Liver (tissue), 8 donors: ENCODE measurements at regions not wholly inside any gene's neighbourhood (a gene's known extent, or its start where the extent isn't known, plus 50 kb on each side); places are given as distances from the start of the nearest gene placed in this dataset.

Experiments
- DNase-seq: peaks from one replicate; pipeline ENCODE4 v3.0.0-alpha.2; 2017; ENCODE audit warnings: low spot score
- H3K27ac ChIP-seq, 2 donors: one replicate each; pipeline ENCODE4 v1.7.0; 2013; ENCODE audit warnings: inconsistent platforms in 2 of 2, low read length in 2 of 2, control low read depth in 1 of 2, low read depth in 1 of 2, mild to moderate bottlenecking in 1 of 2
- H3K27me3 ChIP-seq, 4 donors: one replicate each; pipeline versions ENCODE4 v1.6.1 to v1.7.0; 2013; ENCODE audit warnings: low read length in 3 of 4, inconsistent platforms in 1 of 4, mild to moderate bottlenecking in 1 of 4, moderate library complexity in 1 of 4; ENCODE audit not compliant: control insufficient read depth in 4 of 4, insufficient read depth in 4 of 4
- H3K36me3 ChIP-seq, 4 donors: one replicate each; pipeline versions ENCODE4 v1.6.1 to v1.7.0; 2013; ENCODE audit warnings: low read length in 3 of 4, mild to moderate bottlenecking in 3 of 4, low read depth in 1 of 4, moderate library complexity in 1 of 4; ENCODE audit not compliant: control insufficient read depth in 4 of 4, insufficient read depth in 3 of 4
- H3K4me1 ChIP-seq, 4 donors: one replicate each; pipeline versions ENCODE4 v1.6.1 to v1.7.0; 2013; ENCODE audit warnings: low read length in 3 of 4, mild to moderate bottlenecking in 3 of 4, moderate library complexity in 1 of 4; ENCODE audit not compliant: control insufficient read depth in 4 of 4, insufficient read depth in 4 of 4
- H3K4me3 ChIP-seq, 3 donors: one replicate each; pipeline versions ENCODE4 v1.6.1 to v1.7.0; 2013; ENCODE audit warnings: low read length in 3 of 3, control low read depth in 1 of 3, low read depth in 1 of 3, mild to moderate bottlenecking in 1 of 3
- H3K9ac ChIP-seq, 2 donors: one replicate each; pipeline ENCODE4 v1.7.0; 2013; ENCODE audit warnings: low read length in 2 of 2, mild to moderate bottlenecking in 2 of 2, moderate library complexity in 2 of 2, control low read depth in 1 of 2, low read depth in 1 of 2
- H3K9me3 ChIP-seq, 4 donors: one replicate each; pipeline versions ENCODE4 v1.6.1 to v1.7.0; 2013; ENCODE audit warnings: low read length in 3 of 4; ENCODE audit not compliant: control insufficient read depth in 4 of 4
- EGR1 ChIP-seq, 2 donors: IDR thresholded peaks; 2 replicates each; pipeline ENCODE4 v1.6.1; 2016 to 2018; ENCODE audit warnings: antibody characterized with exemption in 2 of 2, low read depth in 2 of 2
- FOXA1 ChIP-seq: IDR thresholded peaks from 2 replicates; pipeline ENCODE4 v1.6.1; 2016; ENCODE audit warnings: antibody characterized with exemption
- FOXA2 ChIP-seq: IDR thresholded peaks from 2 replicates; pipeline ENCODE4 v1.6.1; 2016; ENCODE audit warnings: antibody characterized with exemption
- GABPA ChIP-seq, 2 donors: IDR thresholded peaks in 1 of 2; conservative IDR thresholded peaks in 1 of 2; 2 replicates each; pipeline ENCODE4 v1.6.1; 2016; ENCODE audit warnings: antibody characterized with exemption in 2 of 2, mild to moderate bottlenecking in 1 of 2, moderate library complexity in 1 of 2
- HNF4A ChIP-seq, 2 donors: conservative IDR thresholded peaks; 2 replicates each; pipeline ENCODE4 v1.6.1; 2016; ENCODE audit warnings: antibody characterized with exemption in 2 of 2, mild to moderate bottlenecking in 2 of 2
- JUND ChIP-seq, 2 donors: IDR thresholded peaks; 2 replicates each; pipeline ENCODE4 v1.6.1; 2016; ENCODE audit warnings: antibody characterized with exemption in 2 of 2
- MAX ChIP-seq: IDR thresholded peaks from 2 replicates; pipeline ENCODE4 v1.6.1; 2016; ENCODE audit warnings: antibody characterized with exemption
- REST ChIP-seq: IDR thresholded peaks from 2 replicates; pipeline ENCODE4 v1.6.1; 2016; ENCODE audit warnings: antibody characterized with exemption, mild to moderate bottlenecking
- RXRA ChIP-seq, 2 donors: IDR thresholded peaks; 2 replicates each; pipeline ENCODE4 v1.6.1; 2017 to 2018; ENCODE audit warnings: antibody characterized with exemption in 2 of 2, mild to moderate bottlenecking in 1 of 2
- SP1 ChIP-seq: IDR thresholded peaks from 2 replicates; pipeline ENCODE4 v1.6.1; 2018; ENCODE audit warnings: antibody characterized with exemption, mild to moderate bottlenecking
- YY1 ChIP-seq: IDR thresholded peaks from 2 replicates; pipeline ENCODE4 v1.6.1; 2016; ENCODE audit warnings: antibody characterized with exemption, mild to moderate bottlenecking
- WGBS: extraction: QIAGEN DNeasy Blood & Tissue Kit; methylation state at CpG from one replicate; pipeline ENCODE4 v1.1.7; 2013; 5-methylcytosine and 5-hydroxymethylcytosine counted together
- TF ChIP-seq, protein P1 (sequence below): fragments of 150-350 bp; IDR thresholded peaks from 2 replicates; pipeline ENCODE4 v1.5.1; 2017; ENCODE audit warnings: improper control_type of control experiment, low read depth, low read length; ENCODE audit not compliant: missing input control
- TF ChIP-seq, protein P2 (sequence below): IDR thresholded peaks from 2 replicates; pipeline ENCODE4 v1.6.1; 2016; ENCODE audit warnings: antibody characterized with exemption
- donor health status: healthy.
- donor health status: healthy.
- donor health status: healthy.
- donor health status: healthy.
- donor health status: healthy.

- H3K36me3 ChIP-seq, result peaks cover 0 to 2% (median 0%) of the 10 kb centered on the region in 4 donors
- H3K4me3 ChIP-seq, result no peak overlapping the region
- WGBS, result 94% methylated on average over 3 of the region's 3 CpGs
- H3K27ac ChIP-seq, result no peak overlapping the region
- DNase-seq, result no peak
- TF ChIP-seq, protein P1, sequence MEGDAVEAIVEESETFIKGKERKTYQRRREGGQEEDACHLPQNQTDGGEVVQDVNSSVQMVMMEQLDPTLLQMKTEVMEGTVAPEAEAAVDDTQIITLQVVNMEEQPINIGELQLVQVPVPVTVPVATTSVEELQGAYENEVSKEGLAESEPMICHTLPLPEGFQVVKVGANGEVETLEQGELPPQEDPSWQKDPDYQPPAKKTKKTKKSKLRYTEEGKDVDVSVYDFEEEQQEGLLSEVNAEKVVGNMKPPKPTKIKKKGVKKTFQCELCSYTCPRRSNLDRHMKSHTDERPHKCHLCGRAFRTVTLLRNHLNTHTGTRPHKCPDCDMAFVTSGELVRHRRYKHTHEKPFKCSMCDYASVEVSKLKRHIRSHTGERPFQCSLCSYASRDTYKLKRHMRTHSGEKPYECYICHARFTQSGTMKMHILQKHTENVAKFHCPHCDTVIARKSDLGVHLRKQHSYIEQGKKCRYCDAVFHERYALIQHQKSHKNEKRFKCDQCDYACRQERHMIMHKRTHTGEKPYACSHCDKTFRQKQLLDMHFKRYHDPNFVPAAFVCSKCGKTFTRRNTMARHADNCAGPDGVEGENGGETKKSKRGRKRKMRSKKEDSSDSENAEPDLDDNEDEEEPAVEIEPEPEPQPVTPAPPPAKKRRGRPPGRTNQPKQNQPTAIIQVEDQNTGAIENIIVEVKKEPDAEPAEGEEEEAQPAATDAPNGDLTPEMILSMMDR, result no peak
- no peak for TF ChIP-seq JUND (IDR thresholded peaks at IDR 0.05)
- TF ChIP-seq SP1, result no peak
- TF ChIP-seq EGR1 (IDR thresholded peaks at IDR 0.05; ENCODE audit: low read depth in 2 of 2), result no peak
- TF ChIP-seq MAX, result no peak
- no peak for TF ChIP-seq HNF4A (conservative IDR thresholded peaks at IDR 0.05)
- TF ChIP-seq RXRA (IDR thresholded peaks at IDR 0.05), result no peak
- no peak for TF ChIP-seq REST
- H3K4me1 ChIP-seq, result no peaks in the 10 kb centered on the region
- no peaks in the 10 kb centered on the region for H3K9me3 ChIP-seq
- no peak overlapping the region for H3K9ac ChIP-seq
- no peaks in the 10 kb centered on the region for H3K27me3 ChIP-seq
Observed at GRCh38 chr1:232472485-232473041, 157.4 kb downstream of the SIPA1L2 start.

DNA sequence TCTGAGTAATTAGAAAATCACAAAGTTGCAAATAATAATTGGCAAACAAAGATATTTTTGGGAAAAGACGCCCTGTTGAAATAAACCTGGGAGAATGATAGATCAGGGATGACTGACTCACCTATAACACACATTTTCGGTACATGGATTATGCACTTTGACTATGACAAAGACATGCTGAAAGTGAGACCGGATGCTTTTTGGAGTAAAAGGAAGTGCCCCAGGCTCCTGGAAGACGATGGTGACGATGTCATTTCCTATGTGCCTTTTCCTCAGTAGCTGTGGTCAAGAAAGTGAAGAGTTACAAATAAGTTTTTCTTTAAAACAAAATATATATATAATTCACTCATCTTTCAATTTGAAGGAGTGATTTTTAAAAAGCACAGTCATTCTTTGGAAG lies 158.7 kb downstream of the SIPA1L2 start:
- H3K36me3 ChIP-seq, result peaks cover 0 to 2% (median 0%) of the 10 kb centered on the region in 4 donors
- H3K4me3 ChIP-seq, result no peak overlapping the region
- H3K9ac ChIP-seq, result no peak overlapping the region
- no peak overlapping the region for H3K27ac ChIP-seq
- H3K9me3 ChIP-seq, result no peaks in the 10 kb centered on the region
- no peaks in the 10 kb centered on the region for H3K27me3 ChIP-seq
- no peaks in the 10 kb centered on the region for H3K4me1 ChIP-seq
- no peak for DNase-seq
- TF ChIP-seq, protein P1, result no peak
- WGBS, result 85% methylated on average over 5 of the region's 5 CpGs

DNA sequence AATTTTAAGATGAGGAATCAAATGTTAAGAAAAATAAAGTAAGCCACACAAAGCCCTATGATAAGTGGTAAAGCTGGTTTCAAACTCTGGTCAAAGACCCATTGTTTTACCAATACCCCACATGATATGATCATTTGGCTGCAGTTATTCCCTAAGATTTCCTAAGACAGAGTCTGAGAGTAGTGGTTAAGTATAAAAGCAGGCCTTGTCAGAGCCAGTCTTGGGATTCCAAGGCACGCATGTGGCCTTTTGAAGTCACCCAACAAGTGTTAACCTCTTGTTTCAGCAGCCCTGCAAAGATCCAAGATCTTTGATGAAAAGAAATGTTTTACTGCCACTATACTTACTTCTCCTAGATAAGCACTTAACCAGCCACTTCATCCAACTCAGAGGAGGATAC lies 159.2 kb downstream of the SIPA1L2 start:
- Histone ChIP-seq H3K27me3 (no peaks in the 10 kb centered on the region), H3K9ac (no peak overlapping the region), H3K4me1 (no peaks in the 10 kb centered on the region), H3K27ac (no peak overlapping the region), H3K9me3 (no peaks in the 10 kb centered on the region), H3K36me3 (peaks cover 0 to 2% (median 0%) of the 10 kb centered on the region in 4 donors), H3K4me3 (no peak overlapping the region)
- no peak for DNase-seq
- 99% methylated on average over 1 of the region's 1 CpG for WGBS
- TF ChIP-seq FOXA2, result no peak
- TF ChIP-seq, protein P2, sequence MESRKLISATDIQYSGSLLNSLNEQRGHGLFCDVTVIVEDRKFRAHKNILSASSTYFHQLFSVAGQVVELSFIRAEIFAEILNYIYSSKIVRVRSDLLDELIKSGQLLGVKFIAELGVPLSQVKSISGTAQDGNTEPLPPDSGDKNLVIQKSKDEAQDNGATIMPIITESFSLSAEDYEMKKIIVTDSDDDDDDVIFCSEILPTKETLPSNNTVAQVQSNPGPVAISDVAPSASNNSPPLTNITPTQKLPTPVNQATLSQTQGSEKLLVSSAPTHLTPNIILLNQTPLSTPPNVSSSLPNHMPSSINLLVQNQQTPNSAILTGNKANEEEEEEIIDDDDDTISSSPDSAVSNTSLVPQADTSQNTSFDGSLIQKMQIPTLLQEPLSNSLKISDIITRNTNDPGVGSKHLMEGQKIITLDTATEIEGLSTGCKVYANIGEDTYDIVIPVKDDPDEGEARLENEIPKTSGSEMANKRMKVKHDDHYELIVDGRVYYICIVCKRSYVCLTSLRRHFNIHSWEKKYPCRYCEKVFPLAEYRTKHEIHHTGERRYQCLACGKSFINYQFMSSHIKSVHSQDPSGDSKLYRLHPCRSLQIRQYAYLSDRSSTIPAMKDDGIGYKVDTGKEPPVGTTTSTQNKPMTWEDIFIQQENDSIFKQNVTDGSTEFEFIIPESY, result no peak
- no peak for TF ChIP-seq YY1
- TF ChIP-seq HNF4A (conservative IDR thresholded peaks at IDR 0.05), result no peak
- no peak for TF ChIP-seq FOXA1
- no peak for TF ChIP-seq JUND (IDR thresholded peaks at IDR 0.05)
- TF ChIP-seq GABPA (IDR thresholded peaks at IDR 0.05 in 1 of 2, conservative IDR thresholded peaks at IDR 0.05 in 1 of 2), result no peak
- no peak for TF ChIP-seq REST
